Fibroblast of lung (primary cell): ENCODE measurements at regions not wholly inside any gene's neighbourhood (a gene's known extent, or its start where the extent isn't known, plus 50 kb on each side); places are given as distances from the start of the nearest gene placed in this dataset.

ENCODE experiments used
- CTCF ChIP-seq, 2 donors: IDR thresholded peaks in 1 of 2; conservative IDR thresholded peaks in 1 of 2; 1 replicate in 1 of 2; 2 replicates in 1 of 2; pipeline ENCODE4 v1.5.1; 2011 to 2012; ENCODE audit warnings: low read length in 2 of 2, control low read depth in 1 of 2, inconsistent platforms in 1 of 2, low read depth in 1 of 2, mild to moderate bottlenecking in 1 of 2
- EZH2 ChIP-seq: IDR thresholded peaks from 2 replicates; pipeline ENCODE4 v1.5.1; 2012; ENCODE audit warnings: low read length, control low read depth, mild to moderate bottlenecking; ENCODE audit errors: missing control alignments

- TF ChIP-seq CTCF (conservative IDR thresholded peaks at IDR 0.05 in 1 of 2, IDR thresholded peaks at IDR 0.05 in 1 of 2; ENCODE audit: low read depth in 1 of 2, low read length in 2 of 2) (no peak), EZH2 (no peak)
These were observed 96.7 kb upstream of the OR9G4 start for GRCh38 chr11:56845121-56845732.
